ENCODE measurements at regions not wholly inside any gene's neighbourhood (a gene's known extent, or its start where the extent isn't known, plus 50 kb on each side); places are given as distances from the start of the nearest gene placed in this dataset.
"Not testable (repeated sequence)": the region's sequence is repeated elsewhere in the genome, so short reads cannot be mapped to it uniquely, and the experiment has no call there.

GRCh38 chr15:79572691-79573404, 140.7 kb downstream of the MINAR1 start:
- Histone ChIP-seq H3K4me3 (no peak overlapping the region), H3K27ac (no peak overlapping the region), H3K4me1 (no peaks in the 10 kb centered on the region), H3K27me3 (ENCODE audit: low read depth) (no peaks in the 10 kb centered on the region), H3K36me3 (no peaks in the 10 kb centered on the region), H3K9me3 (no peaks in the 10 kb centered on the region)
- DNase-seq (no peak), ATAC-seq (no peak)
- TF ChIP-seq CTCF (IDR thresholded peaks at IDR 0.05) = no peak
- intact Hi-C loops (cut with DNase I) = no loop called here

- H3K36me3 ChIP-seq; DNase-seq; H3K27me3 ChIP-seq (ENCODE audit: low read depth); H3K27ac ChIP-seq; ATAC-seq; H3K9me3 ChIP-seq; H3K4me1 ChIP-seq; intact Hi-C loops (cut with DNase I); H3K4me3 ChIP-seq: not testable (repeated sequence)
Observed at GRCh38 chr15:79574431-79575273, 142.5 kb downstream of the MINAR1 start.

GRCh38 chr15:79582650-79583049, 150.5 kb downstream of the MINAR1 start:
- no peaks in the 10 kb centered on the region for H3K27me3 ChIP-seq (ENCODE audit: low read depth)
- H3K36me3 ChIP-seq = no peaks in the 10 kb centered on the region
- ATAC-seq = no peak
- no peaks in the 10 kb centered on the region for H3K9me3 ChIP-seq
- TF ChIP-seq CTCF (IDR thresholded peaks at IDR 0.05) = no peak
- no peaks in the 10 kb centered on the region for H3K4me1 ChIP-seq
- no peak overlapping the region for H3K27ac ChIP-seq
- no peak for DNase-seq
- intact Hi-C loops (cut with DNase I) = no loop called here
- H3K4me3 ChIP-seq = no peak overlapping the region

- H3K4me1 ChIP-seq = no peaks in the 10 kb centered on the region
- H3K27ac ChIP-seq = no peak overlapping the region
- H3K4me3 ChIP-seq = no peak overlapping the region
- ATAC-seq (no peak), DNase-seq (no peak)
- intact Hi-C loops (cut with DNase I) = no loop called here
- no peaks in the 10 kb centered on the region for H3K9me3 ChIP-seq
- no peaks in the 10 kb centered on the region for H3K36me3 ChIP-seq
- no peaks in the 10 kb centered on the region for H3K27me3 ChIP-seq (ENCODE audit: low read depth)
- no peak for TF ChIP-seq CTCF (IDR thresholded peaks at IDR 0.05)
Observed at GRCh38 chr15:79592126-79592525, 160.0 kb downstream of the MINAR1 start.

- H3K4me3 ChIP-seq = no peak overlapping the region
- H3K27me3 ChIP-seq (ENCODE audit: low read depth) = no peaks in the 10 kb centered on the region
- DNase-seq = no peak
- no peak for TF ChIP-seq CTCF (IDR thresholded peaks at IDR 0.05)
- intact Hi-C loops (cut with DNase I) = no loop called here
- no peaks in the 10 kb centered on the region for H3K4me1 ChIP-seq
- H3K27ac ChIP-seq = no peak overlapping the region
- ATAC-seq = no peak
- H3K36me3 ChIP-seq = no peaks in the 10 kb centered on the region
- H3K9me3 ChIP-seq = no peaks in the 10 kb centered on the region
Observed at GRCh38 chr15:79593119-79593869, 161.2 kb downstream of the MINAR1 start.
